Brain microvascular endothelial cell (primary cell): ENCODE measurements at regions not wholly inside any gene's neighbourhood (a gene's known extent, or its start where the extent isn't known, plus 50 kb on each side); places are given as distances from the start of the nearest gene placed in this dataset.

Source experiments
- DNase-seq: peaks from one replicate; pipeline ENCODE4 v3.0.0-alpha.2; 2020
- H3K27ac ChIP-seq: fragments of 250-450 bp; sonication (Bioruptor Pico); 2 replicates; pipeline ENCODE4 v1.5.1; 2020; ENCODE audit warnings: mild to moderate bottlenecking, moderate library complexity
- H3K27me3 ChIP-seq: fragments of 250-450 bp; sonication (Bioruptor Pico); replicated peaks from 2 replicates; pipeline ENCODE4 v1.5.1; 2020; ENCODE audit warnings: mild to moderate bottlenecking
- H3K36me3 ChIP-seq: fragments of 250-450 bp; sonication (Bioruptor Pico); replicated peaks from 2 replicates; pipeline ENCODE4 v1.5.1; 2020; ENCODE audit warnings: mild to moderate bottlenecking
- H3K4me3 ChIP-seq: 2 replicates; pipeline ENCODE4 v1.5.1; 2011; ENCODE audit warnings: low read depth, mild to moderate bottlenecking, control low read depth, low read length, moderate library complexity
- CTCF ChIP-seq: IDR thresholded peaks from 2 replicates; pipeline ENCODE4 v1.5.1; 2011; ENCODE audit warnings: low read depth, mild to moderate bottlenecking, moderate library complexity, low read length, control low read depth, inconsistent platforms; ENCODE audit errors: missing control alignments
- in situ Hi-C: cut with HindIII; loops from 2 replicates; pipeline ENCODE4 v1.10.0; 2017; ENCODE audit warnings: low sequenced_read_pairs, low pct_ligation_motif_present

- no peak for TF ChIP-seq CTCF
- Histone ChIP-seq H3K27me3 (no peaks in the 10 kb centered on the region), H3K27ac (no peak overlapping the region), H3K4me3 (no peak overlapping the region), H3K36me3 (no peaks in the 10 kb centered on the region)
- DNase-seq = no peak
- in situ Hi-C loops = no loop called here
These were observed 715.9 kb upstream of the RBFOX1 start for GRCh38 chr16:6616746-6617145.

- DNase-seq = no peak
- TF ChIP-seq CTCF = no peak
These were observed 717.0 kb upstream of the RBFOX1 start for GRCh38 chr16:6615636-6616035.

GRCh38 chr16:6611535-6611934 lies 721.1 kb upstream of the RBFOX1 start:
- TF ChIP-seq CTCF = no peak
- Histone ChIP-seq H3K4me3 (no peak overlapping the region), H3K27ac (no peak overlapping the region), H3K36me3 (no peaks in the 10 kb centered on the region), H3K27me3 (no peaks in the 10 kb centered on the region)
- no peak for DNase-seq
- in situ Hi-C loops = no loop called here

More at GRCh38 chr16:6615636-6616035, 717.0 kb upstream of the RBFOX1 start:
- H3K4me3 ChIP-seq = no peak overlapping the region
- no peak overlapping the region for H3K27ac ChIP-seq
- no peaks in the 10 kb centered on the region for H3K36me3 ChIP-seq
- H3K27me3 ChIP-seq = no peaks in the 10 kb centered on the region
- in situ Hi-C loops = no loop called here

GRCh38 chr16:6605490-6605889 lies 727.2 kb upstream of the RBFOX1 start:
- Histone ChIP-seq H3K4me3 (no peak overlapping the region), H3K27ac (no peak overlapping the region), H3K36me3 (no peaks in the 10 kb centered on the region), H3K27me3 (no peaks in the 10 kb centered on the region)
- TF ChIP-seq CTCF = no peak
- in situ Hi-C loops = no loop called here
- no peak for DNase-seq

GRCh38 chr16:6603780-6604325 lies 728.8 kb upstream of the RBFOX1 start:
- Histone ChIP-seq H3K27me3 (no peaks in the 10 kb centered on the region), H3K36me3 (no peaks in the 10 kb centered on the region), H3K4me3 (no peak overlapping the region), H3K27ac (no peak overlapping the region)
- TF ChIP-seq CTCF = no peak
- no peak for DNase-seq
- in situ Hi-C loops = no loop called here

GRCh38 chr16:6602405-6602804 lies 730.2 kb upstream of the RBFOX1 start:
- H3K36me3 ChIP-seq = no peaks in the 10 kb centered on the region
- DNase-seq = no peak
- no peak overlapping the region for H3K27ac ChIP-seq
- TF ChIP-seq CTCF = no peak
- no peaks in the 10 kb centered on the region for H3K27me3 ChIP-seq
- no peak overlapping the region for H3K4me3 ChIP-seq
- in situ Hi-C loops = no loop called here
